SK-N-SH (cell line): ENCODE measurements at regions not wholly inside any gene's neighbourhood (a gene's known extent, or its start where the extent isn't known, plus 50 kb on each side); places are given as distances from the start of the nearest gene placed in this dataset.

Experiments
- CTCF ChIA-PET: fragments of 300-600, 350-600 bp; formaldehyde crosslinking; extraction: SDS; loops from one replicate; lab custom pipeline; 2021; lab: Yijun Ruan, JAX
- POLR2A ChIA-PET: fragments of 350-600 bp; sonication (Branson Sonifier 250); formaldehyde crosslinking; extraction: SDS; loops from one replicate; lab custom pipeline; 2020; ENCODE audit warnings: antibody characterized with exemption, inconsistent platforms; lab: Yijun Ruan, JAX
- DNase-seq: peaks from one replicate; pipeline ENCODE4 v3.0.0; 2012
- H2AFZ ChIP-seq: fragments of 200-600 bp; sonication (generic); 2 replicates; pipeline ENCODE4 v1.8.1; 2016; ENCODE audit warnings: antibody characterized with exemption, mild to moderate bottlenecking, low read depth
- H3F3A ChIP-seq: fragments of 200-600 bp; sonication (generic); replicated peaks from 2 replicates; pipeline ENCODE3; 2016; ENCODE audit warnings: antibody characterized with exemption, mild to moderate bottlenecking; ENCODE audit not compliant: insufficient read depth
- H3K27ac ChIP-seq, 2 experiments: fragments of 200-500 bp in 1 of 2; fragments of 200-600 bp in 1 of 2; sonication (Bioruptor generic) in 1 of 2; sonication (generic), shearing (Covaris generic) in 1 of 2; 2 replicates each; pipeline versions ENCODE4 v1.5.1 to v1.6.1; 2014 to 2016; ENCODE audit warnings: low read depth in 2 of 2, inconsistent platforms in 1 of 2, low read length in 1 of 2, mild to moderate bottlenecking in 1 of 2, mixed read lengths in 1 of 2
- H3K27me3 ChIP-seq: fragments of 200-600 bp; sonication (generic), shearing (Covaris generic); 2 replicates; pipeline ENCODE4 v1.6.1; 2016; ENCODE audit warnings: mixed run types; ENCODE audit not compliant: insufficient read depth
- H3K36me3 ChIP-seq, 2 experiments: fragments of 200-500 bp in 1 of 2; fragments of 200-600 bp in 1 of 2; sonication (Bioruptor generic) in 1 of 2; sonication (generic) in 1 of 2; replicated peaks in 1 of 2; 2 replicates each; pipeline versions ENCODE3 to v1.5.1; 2014 to 2016; ENCODE audit warnings: low read length in 1 of 2, mild to moderate bottlenecking in 1 of 2; ENCODE audit not compliant: insufficient read depth in 2 of 2, control insufficient read depth in 1 of 2
- H3K4me1 ChIP-seq, 2 experiments: fragments of 200-500 bp in 1 of 2; fragments of 200-600 bp in 1 of 2; sonication (Bioruptor generic) in 1 of 2; sonication (generic), shearing (Covaris generic) in 1 of 2; 2 replicates each; pipeline versions ENCODE4 v1.5.1 to v1.6.1; 2014 to 2016; ENCODE audit warnings: low read depth in 1 of 2, low read length in 1 of 2, mixed run types in 1 of 2; ENCODE audit not compliant: insufficient read depth in 2 of 2, control insufficient read depth in 1 of 2
- H3K4me2 ChIP-seq: fragments of 200-600 bp; sonication (generic), shearing (Covaris generic); 2 replicates; pipeline ENCODE4 v1.6.1; 2017; ENCODE audit warnings: mixed run types
- H3K4me3 ChIP-seq, 2 experiments: fragments of 200-500 bp in 1 of 2; fragments of 200-600 bp in 1 of 2; sonication (Bioruptor generic) in 1 of 2; sonication (generic), shearing (Covaris generic) in 1 of 2; 2 replicates each; pipeline versions ENCODE4 v1.5.1 to v1.8.1; 2014 to 2016; ENCODE audit warnings: low read depth in 2 of 2, inconsistent platforms in 1 of 2, low read length in 1 of 2, mild to moderate bottlenecking in 1 of 2, mixed read lengths in 1 of 2, moderate library complexity in 1 of 2
- H3K79me2 ChIP-seq: fragments of 200-600 bp; sonication (generic); 2 replicates; pipeline ENCODE4 v1.8.1; 2017; ENCODE audit warnings: mild to moderate bottlenecking; ENCODE audit not compliant: insufficient read depth
- H3K9ac ChIP-seq: fragments of 200-600 bp; sonication (generic); 2 replicates; pipeline ENCODE4 v1.6.1; 2017; ENCODE audit warnings: mixed run types
- H3K9me2 ChIP-seq: fragments of 200-600 bp; sonication (generic); 2 replicates; pipeline ENCODE4 v1.6.1; 2017; ENCODE audit warnings: mixed run types
- H3K9me3 ChIP-seq: fragments of 200-600 bp; sonication (generic); 2 replicates; pipeline ENCODE4 v1.6.1; 2017; ENCODE audit warnings: mixed run types, mild to moderate bottlenecking, moderate library complexity
- H4K20me1 ChIP-seq: fragments of 200-600 bp; sonication (generic); 2 replicates; pipeline ENCODE4 v1.6.1; 2017; ENCODE audit warnings: mild to moderate bottlenecking, mixed run types; ENCODE audit not compliant: insufficient read depth
- EP300 ChIP-seq, 2 experiments: IDR thresholded peaks; 2 replicates each; pipeline versions ENCODE4 v1.4.0 to v1.6.1; 2012; ENCODE audit warnings: borderline replicate concordance in 1 of 2, low read depth in 1 of 2, low read length in 1 of 2
- FOSL2 ChIP-seq: IDR thresholded peaks from 2 replicates; pipeline ENCODE4 v1.4.0; 2012; ENCODE audit warnings: low read depth, mild to moderate bottlenecking, moderate library complexity, borderline replicate concordance
- FOXJ3 ChIP-seq: sonication (generic); formaldehyde crosslinking; IDR thresholded peaks from 2 replicates; pipeline ENCODE4 v1.5.1; 2020; ENCODE audit warnings: mild to moderate bottlenecking, missing genetic modification reagents
- GATA2 ChIP-seq: sonication (generic); formaldehyde crosslinking; IDR thresholded peaks from 2 replicates; pipeline ENCODE4 v1.5.0; 2020; ENCODE audit warnings: mild to moderate bottlenecking, missing genetic modification reagents
- POLR2AphosphoS5 ChIP-seq: IDR thresholded peaks from 2 replicates; pipeline ENCODE4 v1.6.1; 2012; ENCODE audit warnings: low read depth, low read length
- RFX5 ChIP-seq: IDR thresholded peaks from 2 replicates; pipeline ENCODE4 v1.6.1; 2012; ENCODE audit warnings: mild to moderate bottlenecking, improper control_type of control experiment, low read length
- RXRA ChIP-seq: IDR thresholded peaks from 2 replicates; pipeline ENCODE4 v1.4.0; 2012; ENCODE audit warnings: low read depth, mild to moderate bottlenecking, borderline replicate concordance
- SMC3 ChIP-seq: IDR thresholded peaks from 2 replicates; pipeline ENCODE4 v1.6.1; 2012; ENCODE audit warnings: low read depth, low read length, improper control_type of control experiment
- WGBS: methylation state at CpG from one replicate; pipeline ENCODE4 v1.1.6; 2017; ENCODE audit warnings: low lambda C conversion rate; 5-methylcytosine and 5-hydroxymethylcytosine counted together
- TF ChIP-seq, protein P1 (sequence below): IDR thresholded peaks from 2 replicates; pipeline ENCODE4; 2012
- TF ChIP-seq, protein P2 (sequence below): fragments of 150-350 bp; IDR thresholded peaks from 2 replicates; pipeline ENCODE4 v1.6.1; 2017; ENCODE audit warnings: antibody characterized with exemption, low read length, low read depth, borderline replicate concordance
- TF ChIP-seq, protein P3 (sequence below): IDR thresholded peaks from 2 replicates; pipeline ENCODE4 v1.6.1; 2012; ENCODE audit warnings: mild to moderate bottlenecking, low read depth, low read length, moderate library complexity

DNA sequence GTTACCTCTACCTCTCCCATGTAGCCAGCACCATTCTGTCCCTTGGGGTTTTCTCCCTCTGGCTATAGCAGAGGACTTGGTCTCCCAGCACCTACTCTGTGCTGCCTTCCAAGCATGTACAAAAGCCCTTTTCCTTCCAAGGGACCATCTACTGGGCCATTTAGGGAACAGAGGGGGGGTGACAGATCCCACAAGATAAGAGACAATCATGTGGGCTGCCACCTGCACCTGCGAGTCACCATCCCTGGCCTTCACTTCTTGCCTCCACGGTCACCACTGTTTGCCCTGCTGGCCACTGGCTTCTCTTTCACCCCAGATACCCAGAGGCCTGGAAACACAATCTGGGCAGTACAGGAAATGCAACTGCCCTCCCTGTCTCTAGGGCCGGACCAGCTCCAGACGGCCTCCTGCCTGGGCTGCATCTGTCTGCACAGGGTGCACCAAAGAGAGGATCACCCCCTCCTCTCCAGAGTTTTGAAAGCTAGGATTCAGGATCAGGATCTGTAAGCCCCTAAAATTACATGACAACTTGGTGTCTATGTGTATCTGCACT, 160.8 kb upstream of the NECTIN1 start:
- H3K9me3 ChIP-seq = no peaks in the 10 kb centered on the region
- DNase-seq = peak; percentile 58
- CTCF ChIA-PET = interaction anchor here (0.8 to 6.2 kb wide), 11 partner anchors 11 to 217 kb away, joined by 3 to 46 read pairs (median 5); partner anchors contain the start of gene NECTIN1
- H3K4me2 ChIP-seq = no peak overlapping the region
- H3K79me2 ChIP-seq = no peaks in the 10 kb centered on the region
- WGBS = 10% methylated on average over 2 of the region's 4 CpGs
- no peak for TF ChIP-seq SMC3
- TF ChIP-seq RXRA = no peak
- TF ChIP-seq GATA2 (CRISPR knock-in tag) = peak; percentile 57
- 0 out of 4 replicates have a peak, but pooled peaks of 1 of the 2 experiments have one; percentile 36 for TF ChIP-seq EP300 (IDR thresholded peaks at IDR 0.05; ENCODE audit: borderline replicate concordance in 1 of 2, low read depth in 1 of 2, low read length in 1 of 2)
- TF ChIP-seq, protein P1, sequence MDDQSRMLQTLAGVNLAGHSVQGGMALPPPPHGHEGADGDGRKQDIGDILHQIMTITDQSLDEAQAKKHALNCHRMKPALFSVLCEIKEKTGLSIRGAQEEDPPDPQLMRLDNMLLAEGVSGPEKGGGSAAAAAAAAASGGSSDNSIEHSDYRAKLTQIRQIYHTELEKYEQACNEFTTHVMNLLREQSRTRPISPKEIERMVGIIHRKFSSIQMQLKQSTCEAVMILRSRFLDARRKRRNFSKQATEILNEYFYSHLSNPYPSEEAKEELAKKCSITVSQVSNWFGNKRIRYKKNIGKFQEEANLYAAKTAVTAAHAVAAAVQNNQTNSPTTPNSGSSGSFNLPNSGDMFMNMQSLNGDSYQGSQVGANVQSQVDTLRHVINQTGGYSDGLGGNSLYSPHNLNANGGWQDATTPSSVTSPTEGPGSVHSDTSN = no peak
- TF ChIP-seq, protein P2, sequence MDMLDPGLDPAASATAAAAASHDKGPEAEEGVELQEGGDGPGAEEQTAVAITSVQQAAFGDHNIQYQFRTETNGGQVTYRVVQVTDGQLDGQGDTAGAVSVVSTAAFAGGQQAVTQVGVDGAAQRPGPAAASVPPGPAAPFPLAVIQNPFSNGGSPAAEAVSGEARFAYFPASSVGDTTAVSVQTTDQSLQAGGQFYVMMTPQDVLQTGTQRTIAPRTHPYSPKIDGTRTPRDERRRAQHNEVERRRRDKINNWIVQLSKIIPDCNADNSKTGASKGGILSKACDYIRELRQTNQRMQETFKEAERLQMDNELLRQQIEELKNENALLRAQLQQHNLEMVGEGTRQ = no peak
- TF ChIP-seq FOSL2 = no peak
- no peak for TF ChIP-seq RFX5
- TF ChIP-seq, protein P3, sequence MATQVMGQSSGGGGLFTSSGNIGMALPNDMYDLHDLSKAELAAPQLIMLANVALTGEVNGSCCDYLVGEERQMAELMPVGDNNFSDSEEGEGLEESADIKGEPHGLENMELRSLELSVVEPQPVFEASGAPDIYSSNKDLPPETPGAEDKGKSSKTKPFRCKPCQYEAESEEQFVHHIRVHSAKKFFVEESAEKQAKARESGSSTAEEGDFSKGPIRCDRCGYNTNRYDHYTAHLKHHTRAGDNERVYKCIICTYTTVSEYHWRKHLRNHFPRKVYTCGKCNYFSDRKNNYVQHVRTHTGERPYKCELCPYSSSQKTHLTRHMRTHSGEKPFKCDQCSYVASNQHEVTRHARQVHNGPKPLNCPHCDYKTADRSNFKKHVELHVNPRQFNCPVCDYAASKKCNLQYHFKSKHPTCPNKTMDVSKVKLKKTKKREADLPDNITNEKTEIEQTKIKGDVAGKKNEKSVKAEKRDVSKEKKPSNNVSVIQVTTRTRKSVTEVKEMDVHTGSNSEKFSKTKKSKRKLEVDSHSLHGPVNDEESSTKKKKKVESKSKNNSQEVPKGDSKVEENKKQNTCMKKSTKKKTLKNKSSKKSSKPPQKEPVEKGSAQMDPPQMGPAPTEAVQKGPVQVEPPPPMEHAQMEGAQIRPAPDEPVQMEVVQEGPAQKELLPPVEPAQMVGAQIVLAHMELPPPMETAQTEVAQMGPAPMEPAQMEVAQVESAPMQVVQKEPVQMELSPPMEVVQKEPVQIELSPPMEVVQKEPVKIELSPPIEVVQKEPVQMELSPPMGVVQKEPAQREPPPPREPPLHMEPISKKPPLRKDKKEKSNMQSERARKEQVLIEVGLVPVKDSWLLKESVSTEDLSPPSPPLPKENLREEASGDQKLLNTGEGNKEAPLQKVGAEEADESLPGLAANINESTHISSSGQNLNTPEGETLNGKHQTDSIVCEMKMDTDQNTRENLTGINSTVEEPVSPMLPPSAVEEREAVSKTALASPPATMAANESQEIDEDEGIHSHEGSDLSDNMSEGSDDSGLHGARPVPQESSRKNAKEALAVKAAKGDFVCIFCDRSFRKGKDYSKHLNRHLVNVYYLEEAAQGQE = no peak
- 0 out of 2 replicates have a peak, but pooled peaks have one; percentile 21 for TF ChIP-seq FOXJ3
- TF ChIP-seq POLR2AphosphoS5 = no peak
- TF ChIP-seq, all 33 proteins: peak for 3
- peaks cover 16% of the 10 kb centered on the region for H3K27me3 ChIP-seq
- H3K27ac ChIP-seq = peak overlapping the region in 1 of 2 experiments; percentile 100; a peak in 2 of 4 replicates
- no peak overlapping the region for H3K4me3 ChIP-seq
- H3K9me2 ChIP-seq = no peaks in the 10 kb centered on the region
- H3K4me1 ChIP-seq = peaks cover 0 to 75% of the 10 kb centered on the region in 2 experiments; a peak in 2 of 4 replicates
- no peak overlapping the region for H2AFZ ChIP-seq
- no peaks in the 10 kb centered on the region for H3F3A ChIP-seq
- H3K36me3 ChIP-seq = no peaks in the 10 kb centered on the region
- POLR2A ChIA-PET = interaction anchor here (0.7 to 5.0 kb wide), 6 partner anchors 10 to 160 kb away, joined by 3 to 87 read pairs (median 23); partner anchors contain the start of gene NECTIN1
- H4K20me1 ChIP-seq = no peaks in the 10 kb centered on the region
- H3K9ac ChIP-seq = no peak overlapping the region
